ENCODE measurements at regions not wholly inside any gene's neighbourhood (a gene's known extent, or its start where the extent isn't known, plus 50 kb on each side); places are given as distances from the start of the nearest gene placed in this dataset.

- no peak for TF ChIP-seq CTCF (IDR thresholded peaks at IDR 0.05; ENCODE audit: low read depth, low read length, poor library complexity, severe bottlenecking)
- TF ChIP-seq EZH2phosphoT487 (IDR thresholded peaks at IDR 0.05; ENCODE audit: borderline replicate concordance, low read length) = no peak
Observed at GRCh38 chr5:101163088-101163487, 260.0 kb upstream of the ST8SIA4 start.

All from DOHH2 (cell line).